HG03066 (cell line): ENCODE measurements at regions not wholly inside any gene's neighbourhood (a gene's known extent, or its start where the extent isn't known, plus 50 kb on each side); places are given as distances from the start of the nearest gene placed in this dataset.

ENCODE experiments used
- ATAC-seq: cut with Tn5 transposase; IDR thresholded peaks from one replicate; pipeline ENCODE4 v1.9.1; 2021; ENCODE audit warnings: low read depth; ENCODE audit not compliant: unreplicated experiment

DNA sequence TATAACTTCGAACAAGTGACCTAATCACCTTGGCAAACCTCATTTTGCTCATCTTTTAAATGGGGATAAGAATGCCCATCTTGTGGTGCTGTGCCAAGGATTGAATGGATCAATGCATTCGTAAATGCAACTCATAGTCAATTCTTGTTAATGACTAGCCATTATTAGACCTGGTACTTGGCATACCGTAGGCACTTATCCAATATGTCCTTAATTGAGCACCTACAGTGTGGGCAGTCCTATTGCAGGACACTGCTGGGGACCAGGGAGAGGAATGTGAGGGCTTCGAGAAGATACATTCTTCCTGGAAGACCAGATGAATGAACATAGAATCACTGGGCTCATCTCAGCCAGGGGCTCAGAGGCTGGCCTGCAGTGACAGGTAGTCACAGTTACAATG lies 177.2 kb upstream of the TLE3 start:
- ATAC-seq: no peak

DNA sequence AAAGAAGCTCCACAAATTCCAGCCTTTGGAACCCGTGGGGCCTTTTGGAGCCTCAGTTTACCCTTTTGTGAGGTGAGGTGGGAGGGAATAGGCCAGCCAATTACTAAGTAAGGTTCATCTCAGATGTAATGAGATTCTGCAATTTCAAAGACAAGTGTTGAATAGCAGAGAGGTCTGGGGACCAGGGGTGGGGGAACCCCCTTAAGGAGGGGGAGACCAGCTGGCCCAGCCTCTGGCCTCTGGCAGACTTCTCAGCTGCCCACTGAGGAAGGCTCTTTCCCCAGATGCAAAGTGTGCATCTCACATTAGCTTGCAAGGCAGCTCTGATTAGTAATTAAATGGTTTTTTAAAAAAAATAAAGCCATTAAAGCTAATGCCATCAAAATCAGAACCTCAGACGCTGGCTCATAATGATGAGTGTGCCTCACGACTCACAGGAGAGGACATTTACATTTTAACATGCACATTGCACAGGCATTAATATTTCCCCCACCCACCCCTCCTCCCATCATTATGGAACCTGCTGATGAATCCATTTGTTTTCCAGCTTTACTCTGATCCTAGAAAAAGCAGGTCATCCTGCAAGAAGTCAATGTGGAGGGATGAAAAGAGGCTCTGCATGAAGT lies 176.7 kb upstream of the TLE3 start:
- no peak for ATAC-seq

DNA sequence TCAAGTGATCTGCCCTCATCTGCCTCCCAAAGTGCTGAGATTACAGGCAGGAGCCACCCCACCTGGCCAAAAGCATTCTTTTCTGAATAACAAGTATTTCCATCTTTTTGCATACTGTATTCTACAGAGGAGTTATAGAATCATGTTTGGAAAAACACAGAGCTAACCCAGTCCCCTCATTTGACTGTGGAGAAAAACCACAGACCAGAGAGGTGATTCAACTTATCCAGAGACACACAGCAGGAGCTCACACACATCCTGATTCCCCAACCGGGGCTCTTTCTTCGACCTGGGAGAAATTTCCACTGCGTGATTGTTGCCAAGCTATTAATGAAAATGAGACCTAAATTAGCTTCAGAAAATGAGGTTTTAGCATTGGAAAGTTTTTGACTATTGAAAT lies 176.1 kb upstream of the TLE3 start:
- ATAC-seq: no peak

DNA sequence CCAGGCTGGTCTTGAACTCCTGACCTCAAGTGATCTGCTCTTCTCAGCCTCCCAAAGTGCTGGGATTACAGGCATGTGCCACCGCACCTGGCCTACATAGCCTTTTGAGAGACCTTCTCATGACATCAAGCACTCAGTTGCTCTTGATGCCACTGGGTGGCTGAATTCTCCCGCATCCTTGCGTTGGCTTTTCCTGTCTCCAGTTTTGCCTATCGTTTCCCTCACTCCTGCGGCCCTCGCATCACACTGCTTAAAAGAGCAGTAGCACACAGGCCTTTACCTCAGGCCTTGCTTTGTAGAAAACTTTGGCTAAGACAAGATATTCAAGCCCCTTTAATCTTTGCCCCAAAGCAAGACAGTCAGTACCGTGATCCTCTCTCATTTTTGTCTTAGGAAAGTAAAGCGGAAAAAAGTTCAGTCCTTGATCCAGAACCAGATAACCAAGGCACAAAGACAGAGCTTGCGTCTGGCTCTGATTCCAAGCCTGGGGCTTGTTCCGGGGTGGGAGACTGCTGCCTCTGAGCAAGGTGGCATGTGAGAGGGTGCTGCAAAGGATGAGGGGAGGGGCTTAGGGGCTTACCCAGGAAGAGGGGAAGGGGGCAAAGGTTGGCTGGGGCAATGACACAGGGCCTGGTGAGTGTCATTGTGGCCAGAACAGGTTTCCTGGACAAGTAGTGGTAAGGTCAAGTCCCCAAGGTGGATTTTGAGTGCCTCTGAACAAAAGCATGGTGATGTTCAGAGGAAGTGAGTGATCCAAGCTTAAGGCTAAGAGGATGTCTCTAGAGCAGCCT lies 175.0 kb upstream of the TLE3 start:
- ATAC-seq: no peak

DNA sequence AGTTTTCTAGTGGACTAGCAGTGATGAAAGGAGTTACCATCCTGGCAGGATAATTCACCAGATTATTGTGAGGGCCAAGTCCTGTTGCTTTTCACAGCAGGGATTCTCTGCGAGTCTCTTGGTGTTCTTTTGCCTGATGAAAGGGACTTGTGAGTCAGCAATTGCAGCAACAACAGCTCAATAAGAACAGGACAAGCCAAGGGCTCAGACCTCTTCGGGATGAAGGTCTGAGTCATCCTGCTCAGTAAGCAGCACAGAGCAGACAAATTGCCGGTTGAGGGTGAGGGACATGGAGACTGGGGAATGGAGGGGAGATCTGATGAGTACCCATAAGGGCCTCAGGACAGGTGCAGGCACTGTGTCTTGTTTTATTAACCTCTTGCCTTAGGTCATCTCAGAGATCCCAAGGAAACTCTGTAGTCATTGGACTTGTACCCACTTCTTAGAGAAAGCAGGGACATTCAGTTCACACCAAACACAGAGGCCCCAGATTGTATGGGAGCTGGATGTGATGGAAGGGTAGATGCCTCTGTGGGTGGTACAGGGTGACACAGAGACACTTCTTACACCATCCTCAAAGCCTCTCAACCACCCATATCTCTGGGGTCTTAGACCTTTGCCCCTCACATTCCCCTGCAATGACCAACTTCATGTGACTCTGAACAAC lies 173.8 kb upstream of the TLE3 start:
- no peak for ATAC-seq

DNA sequence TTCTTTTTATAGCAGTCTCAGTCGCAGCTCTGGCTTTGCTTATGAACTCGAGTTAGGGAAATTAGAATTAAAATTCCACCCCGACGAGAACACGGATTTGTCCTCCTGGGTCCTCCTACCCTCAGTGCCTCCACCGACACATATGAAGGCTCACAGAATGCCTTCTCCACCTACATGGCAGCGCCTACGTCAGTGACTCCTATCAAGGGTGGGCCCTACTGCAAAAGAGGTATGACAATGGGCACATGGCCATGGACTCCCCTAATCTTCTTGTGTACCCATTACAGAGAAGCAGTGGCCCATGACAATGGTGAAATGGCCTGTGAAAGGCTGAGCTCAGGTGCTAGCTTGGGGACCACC lies 173.0 kb upstream of the TLE3 start:
- ATAC-seq: no peak

DNA sequence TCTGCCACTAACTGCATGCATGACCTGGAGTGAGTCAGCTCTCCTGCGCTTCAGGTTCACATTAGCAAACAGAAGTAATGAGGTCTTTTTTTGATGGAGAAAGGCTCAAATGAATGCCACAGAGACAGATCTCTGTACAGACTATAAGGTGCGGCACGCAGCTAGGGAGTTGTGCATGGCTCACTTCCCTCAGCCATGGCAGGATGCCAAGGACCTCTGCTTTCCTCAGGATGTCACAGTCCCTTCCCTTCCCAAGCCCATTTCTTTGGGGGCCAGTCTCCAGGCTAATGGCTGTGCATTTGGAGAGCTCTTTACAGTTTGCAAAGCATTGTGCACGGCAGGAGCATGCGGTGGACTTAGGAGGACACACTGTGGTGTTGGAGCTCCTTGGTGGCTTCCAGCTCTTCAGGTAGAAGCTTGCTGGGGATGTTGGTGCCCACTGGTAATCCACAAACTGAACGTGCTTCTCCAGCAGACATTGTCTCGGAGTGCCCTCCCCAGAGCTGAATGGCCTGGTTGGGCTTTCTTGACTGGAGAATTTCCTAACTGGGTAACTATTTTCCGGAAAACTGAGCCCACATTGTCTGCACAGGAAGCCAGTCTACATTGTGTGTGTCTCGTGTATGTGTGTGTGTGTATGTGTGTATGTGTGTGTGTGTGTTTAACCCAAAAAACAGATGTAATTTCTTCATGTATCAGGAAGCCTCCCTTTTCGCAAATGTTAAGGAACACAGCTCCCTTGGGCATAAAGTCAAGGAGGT lies 172.5 kb upstream of the TLE3 start:
- no peak for ATAC-seq

DNA sequence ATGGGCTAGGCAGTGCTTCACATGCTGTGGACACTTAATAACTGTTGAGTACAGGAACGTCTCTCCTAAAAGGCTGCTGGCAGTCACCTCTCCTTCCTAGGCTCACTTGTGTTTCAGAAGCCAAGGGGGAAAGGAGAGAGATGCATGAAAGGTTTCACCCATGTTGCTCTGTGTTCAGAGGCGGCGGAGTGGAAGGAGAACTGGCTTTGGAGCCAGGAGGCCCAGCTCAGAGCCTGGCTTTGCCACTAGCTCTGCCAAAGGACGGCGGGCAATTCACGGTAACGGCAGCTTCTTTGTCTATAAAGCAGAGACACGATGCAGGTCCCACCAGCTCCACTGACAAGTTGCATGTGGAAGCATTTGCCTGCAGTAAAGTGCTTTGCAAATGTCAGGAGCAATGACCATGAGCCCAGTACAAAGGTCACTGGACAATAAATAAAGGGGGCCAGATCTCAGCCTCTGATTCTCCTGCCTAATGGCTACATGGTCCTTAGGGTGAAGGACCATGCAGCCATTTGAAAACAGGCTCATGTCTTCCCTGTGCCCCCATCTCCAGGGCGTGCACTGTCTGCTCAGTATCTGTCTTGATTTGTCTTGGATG lies 171.7 kb upstream of the TLE3 start:
- ATAC-seq: no peak

DNA sequence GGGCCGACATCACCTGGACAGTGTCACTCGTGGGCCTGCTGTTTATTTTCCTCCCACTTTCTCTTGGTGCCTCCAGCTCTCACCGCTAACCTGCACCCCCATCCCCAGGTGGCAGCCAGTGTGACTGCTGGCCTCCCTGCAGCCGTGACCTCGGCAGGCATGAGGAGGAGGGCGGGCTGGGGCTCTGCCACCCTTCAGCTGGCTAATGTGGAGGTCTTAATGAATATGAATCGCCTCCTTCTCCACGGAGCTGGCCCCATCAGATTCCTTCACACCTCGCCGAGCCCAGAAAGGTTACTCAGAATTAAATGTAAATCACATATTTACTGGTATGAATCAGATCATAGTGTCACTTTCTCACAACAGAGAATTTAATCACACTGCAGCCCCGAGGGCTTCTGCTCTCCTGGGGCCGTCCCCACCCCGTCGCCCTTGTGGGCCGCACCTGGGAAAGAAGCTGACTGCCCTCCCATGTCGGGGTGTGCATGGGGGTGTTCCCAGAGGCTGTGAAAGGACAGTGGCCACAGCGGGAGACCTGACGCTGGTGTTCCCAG lies 171.1 kb upstream of the TLE3 start:
- ATAC-seq: no peak

DNA sequence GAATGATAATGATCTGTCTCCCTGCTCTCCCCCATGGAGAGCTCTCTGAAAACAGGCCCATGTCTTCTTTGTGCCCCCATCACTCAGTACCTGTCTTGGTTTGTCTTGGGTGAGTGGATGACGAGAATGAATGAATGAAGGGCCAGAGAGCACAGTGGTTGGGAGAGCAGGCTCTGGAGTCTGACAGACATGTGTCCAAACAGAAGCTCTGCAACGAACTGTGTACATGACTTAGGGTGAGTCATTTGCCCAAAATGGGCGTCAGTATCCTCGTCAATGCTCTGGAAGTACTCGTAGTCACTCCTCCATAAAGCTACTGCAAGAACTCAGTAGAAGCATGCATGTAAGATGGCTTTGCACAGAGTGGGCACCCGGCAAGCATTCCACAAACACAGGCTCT lies 170.2 kb upstream of the TLE3 start:
- ATAC-seq: no peak

DNA sequence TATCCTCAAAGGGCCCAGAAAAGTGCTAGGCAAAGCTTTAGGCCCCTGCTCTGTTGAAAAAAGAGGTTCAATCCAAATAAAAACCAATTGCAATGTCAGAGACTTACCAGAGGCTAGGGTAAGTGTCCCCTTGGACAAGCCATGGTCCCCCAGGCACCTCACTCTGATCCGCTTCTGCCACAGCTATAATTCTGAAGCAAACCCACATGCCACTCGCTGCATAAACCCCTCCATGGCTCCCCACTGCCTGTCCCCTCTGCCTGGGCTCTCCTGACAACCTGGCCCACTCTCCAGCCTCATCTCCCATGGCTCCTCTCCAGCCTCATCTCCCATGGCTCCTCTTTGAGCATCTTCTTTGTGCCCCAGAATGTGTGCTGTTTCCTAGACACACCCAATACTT lies 169.6 kb upstream of the TLE3 start:
- ATAC-seq: no peak

DNA sequence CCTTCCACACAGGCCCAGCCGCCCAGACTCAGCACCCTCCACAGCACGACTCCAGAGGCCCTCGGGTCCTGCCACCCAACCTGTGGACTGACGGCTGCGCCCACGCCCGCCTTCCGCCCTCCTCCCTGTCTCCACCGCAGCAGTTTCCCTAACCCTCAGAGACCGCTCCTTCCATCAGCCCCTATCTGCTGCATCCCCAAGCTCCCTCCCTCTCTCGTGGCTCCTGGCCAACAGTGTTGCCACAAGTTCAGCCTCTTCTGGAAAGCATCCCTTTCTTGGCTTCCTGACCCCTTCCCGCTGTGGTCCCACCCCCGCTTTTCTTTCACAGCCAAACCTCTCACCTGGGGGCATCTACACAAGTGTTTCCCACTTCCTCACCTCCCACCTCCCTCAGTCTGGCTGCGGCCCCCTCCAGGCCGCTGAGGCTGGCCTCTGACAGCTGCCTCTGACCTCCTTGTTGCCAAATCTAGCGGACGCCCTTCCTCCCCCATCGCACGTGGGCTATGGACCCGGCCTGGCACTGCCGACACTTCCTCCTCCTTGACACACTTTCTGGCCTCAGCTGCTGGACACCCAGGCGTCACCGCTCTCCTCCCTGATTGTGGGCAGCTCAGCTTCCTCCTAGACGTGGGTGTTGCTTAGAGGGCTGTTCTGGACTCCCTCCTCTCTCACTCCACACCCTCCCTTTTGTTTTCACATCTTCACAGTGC lies 168.8 kb upstream of the TLE3 start:
- no peak for ATAC-seq

DNA sequence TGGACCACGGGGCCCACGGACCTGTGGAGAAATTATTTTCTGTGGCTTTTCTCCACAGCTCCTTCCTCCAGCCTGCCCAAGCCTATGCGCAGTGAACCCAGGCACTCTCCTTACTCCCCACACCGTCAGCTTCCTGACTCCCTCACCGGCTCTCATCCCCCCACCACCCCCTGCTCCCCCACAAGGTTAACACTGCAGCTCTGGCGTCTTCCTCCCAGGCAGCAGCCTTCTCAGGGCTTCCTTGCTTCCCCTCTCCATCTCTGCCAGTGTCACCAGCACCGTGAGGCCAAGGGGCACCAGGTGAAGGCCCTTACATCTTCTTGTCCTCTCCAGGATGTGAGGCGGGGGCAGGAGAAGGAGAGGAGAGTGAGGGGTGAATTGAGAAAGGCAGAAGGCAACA lies 168.3 kb upstream of the TLE3 start:
- ATAC-seq: no peak

DNA sequence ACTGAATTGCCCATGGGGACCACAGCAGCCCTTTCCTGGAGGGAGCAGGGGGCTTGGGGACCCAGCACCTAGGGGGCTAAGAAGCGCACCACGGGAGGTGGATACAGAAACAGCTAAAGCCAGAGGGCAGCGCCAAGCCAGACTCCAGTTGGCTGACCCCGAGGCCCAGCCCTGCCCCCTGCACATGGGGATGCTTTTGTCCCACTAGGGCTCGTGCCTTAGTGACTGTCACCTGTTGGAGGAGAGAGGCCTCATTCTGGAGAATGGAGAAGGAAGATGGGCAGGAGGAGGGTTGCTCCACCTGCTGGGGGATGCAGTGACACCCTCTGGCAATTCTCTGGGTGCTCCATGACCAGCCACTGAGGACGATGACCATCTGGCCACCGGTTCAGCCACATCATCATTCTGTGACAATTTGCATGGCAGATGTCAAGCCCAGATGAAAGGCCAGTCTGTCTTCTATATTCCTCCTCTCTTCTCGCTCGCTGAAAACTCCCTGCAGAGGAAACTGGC lies 167.8 kb upstream of the TLE3 start:
- ATAC-seq: no peak

DNA sequence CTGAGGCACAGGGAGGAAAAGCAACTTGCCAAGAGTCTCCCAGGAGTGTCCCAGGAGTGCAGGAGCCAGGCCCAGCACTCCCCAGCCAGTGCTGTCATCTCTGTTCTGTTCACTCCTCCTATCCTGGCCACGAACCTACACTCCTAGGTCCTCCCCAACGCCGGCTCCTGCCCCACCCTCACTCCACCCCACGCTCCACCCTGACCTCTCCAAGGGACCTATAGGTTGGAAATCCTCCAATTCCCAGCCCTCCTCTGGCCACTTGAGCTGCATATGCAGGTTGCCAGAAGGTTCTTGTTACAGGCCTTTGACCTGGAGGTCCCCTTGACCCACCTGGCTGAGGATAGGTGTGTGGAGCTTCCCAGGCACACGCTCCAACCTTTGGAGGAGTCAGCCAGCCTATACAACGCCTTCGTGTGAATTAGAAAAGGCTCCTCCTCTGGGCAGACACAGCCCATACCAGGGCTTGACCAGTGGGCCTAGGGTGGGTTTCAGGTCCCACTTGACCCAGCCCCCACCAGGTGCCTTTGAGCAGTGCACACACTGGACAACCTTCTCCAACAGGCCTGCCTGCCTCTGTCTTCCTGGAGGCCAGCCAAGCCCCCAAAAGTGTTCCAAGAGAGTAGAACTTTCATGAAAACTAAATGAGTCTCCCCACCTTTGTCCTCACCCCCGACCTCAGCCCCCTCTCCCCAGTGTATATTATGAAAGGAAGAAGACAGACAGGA lies 167.2 kb upstream of the TLE3 start:
- ATAC-seq: no peak

DNA sequence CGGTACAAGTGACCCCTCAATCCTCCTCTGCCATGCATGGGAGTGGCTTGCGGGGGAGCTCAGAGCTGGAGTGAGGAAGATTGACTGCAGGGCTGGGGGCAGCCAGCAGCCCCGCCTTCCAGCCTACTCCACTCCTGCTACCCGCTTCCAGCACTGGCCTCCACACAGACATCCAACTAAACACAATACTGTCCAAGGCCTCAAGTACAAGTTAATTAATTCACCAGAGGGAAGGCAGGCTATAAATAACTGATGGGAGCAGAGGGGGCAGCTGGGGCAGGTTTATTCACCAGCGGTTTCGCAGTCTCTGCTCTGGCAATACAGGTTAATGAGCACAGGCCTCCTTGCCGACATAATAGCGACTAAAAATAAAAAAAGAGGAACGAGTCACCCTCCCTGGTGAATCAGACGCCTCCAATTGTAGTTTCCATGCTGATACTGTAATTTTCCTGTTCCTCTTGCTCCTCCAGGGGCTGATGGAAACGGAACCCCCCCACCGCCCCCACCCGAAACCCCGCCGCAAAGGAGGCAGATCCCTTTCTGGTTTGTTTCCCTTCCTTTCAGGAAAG lies 166.4 kb upstream of the TLE3 start:
- no peak for ATAC-seq

DNA sequence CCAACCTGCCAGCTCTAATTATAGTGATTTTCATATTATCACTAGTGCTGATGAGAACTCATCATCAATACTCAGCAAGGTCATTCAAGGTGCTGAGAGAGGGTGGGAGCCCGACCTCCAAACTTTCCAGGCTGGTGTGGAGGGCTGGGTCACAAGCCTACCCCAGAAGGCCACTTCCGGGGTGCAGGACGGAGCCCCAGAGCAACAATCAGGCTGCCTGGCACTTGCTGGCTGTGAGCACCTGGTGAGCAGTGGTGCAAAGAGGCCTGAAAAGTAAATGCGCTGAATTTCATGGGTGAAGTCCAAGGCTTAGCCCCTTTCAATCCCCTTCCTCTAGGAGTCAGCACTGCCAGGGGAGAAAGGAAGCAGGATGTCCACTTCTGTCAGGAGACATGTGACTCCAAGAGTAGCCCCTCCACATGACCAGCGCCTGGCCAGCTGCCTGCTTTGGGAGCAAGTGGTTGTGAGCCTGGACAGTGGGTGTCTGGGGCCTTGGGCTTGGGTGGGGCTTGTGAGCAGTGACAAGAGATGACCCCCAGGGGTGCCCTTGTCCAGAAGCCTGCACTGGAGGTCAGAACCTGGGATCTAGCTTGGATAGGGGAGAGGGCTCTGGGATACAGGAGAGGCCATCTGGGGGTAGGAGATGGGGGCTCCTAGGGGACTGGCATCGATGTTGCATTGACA lies 165.0 kb upstream of the TLE3 start:
- ATAC-seq: no peak

DNA sequence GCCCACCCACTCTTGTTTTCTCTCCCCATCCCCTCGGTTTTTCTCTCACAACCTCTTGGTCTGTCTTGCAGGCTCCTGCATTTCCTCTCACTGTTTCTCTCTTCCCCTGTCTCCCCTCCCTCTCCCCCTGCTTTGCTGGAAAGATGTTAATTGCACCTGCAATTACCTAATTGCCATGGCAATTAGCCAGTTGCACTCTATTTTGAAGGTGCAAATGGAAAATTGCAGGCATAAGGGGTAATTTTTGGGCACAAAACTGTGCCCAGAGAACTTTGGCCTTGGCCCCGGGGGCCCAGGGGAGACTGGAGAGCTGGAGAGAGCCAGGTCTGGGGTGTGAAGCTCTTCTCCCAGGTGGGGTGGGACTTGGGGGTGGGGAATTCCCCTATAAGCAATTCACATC lies 164.5 kb upstream of the TLE3 start:
- no peak for ATAC-seq
